IMR-90 (cell line): ENCODE measurements at regions not wholly inside any gene's neighbourhood (a gene's known extent, or its start where the extent isn't known, plus 50 kb on each side); places are given as distances from the start of the nearest gene placed in this dataset.

Experiments
- ATAC-seq: fragments of 200-7000 bp; cut with Tn5 transposase; 2 replicates; pipeline ENCODE4 v1.9.1; 2020; ENCODE audit warnings: low read depth, mild to moderate bottlenecking, moderate library complexity
- BruUV-seq: library from RNA; stranded (reverse); fragments of 400-500 nt; replicated peaks from 2 replicates; lab custom pipeline; 2021; lab: Mats Ljungman, UMichigan
- CTCF ChIA-PET: fragments of 300-600 bp; formaldehyde crosslinking; extraction: SDS; loops from one replicate; lab custom pipeline; 2021; ENCODE audit warnings: antibody characterized with exemption; lab: Yijun Ruan, JAX
- POLR2A ChIA-PET: fragments of 300-600 bp; sonication (Branson Sonifier 250); formaldehyde crosslinking; loops from one replicate; lab custom pipeline; 2022; ENCODE audit warnings: antibody characterized with exemption; ENCODE audit not compliant: unreplicated experiment; lab: Charles Lee
- DNase-seq: peaks from one replicate; pipeline ENCODE4 v3.0.0; 2013
- H2AFZ ChIP-seq: replicated peaks from 2 replicates; pipeline ENCODE3; 2013; ENCODE audit warnings: low read length, mild to moderate bottlenecking; ENCODE audit not compliant: poor library complexity
- H2AK5ac ChIP-seq: 2 replicates; pipeline ENCODE4 v1.6.1; 2013; ENCODE audit warnings: low read depth, low read length, inconsistent platforms
- H2AK9ac ChIP-seq: replicated peaks from 2 replicates; pipeline ENCODE3; 2013; ENCODE audit warnings: mild to moderate bottlenecking, low read depth, low read length, moderate library complexity; ENCODE audit not compliant: poor library complexity
- H2BK120ac ChIP-seq: 2 replicates; pipeline ENCODE4 v1.6.1; 2013; ENCODE audit warnings: low read depth, low read length, inconsistent platforms
- H2BK15ac ChIP-seq: 3 replicates; pipeline ENCODE4 v1.6.1; 2013; ENCODE audit warnings: low read depth, low read length, inconsistent platforms
- H2BK20ac ChIP-seq: 2 replicates; pipeline ENCODE4 v1.6.1; 2013; ENCODE audit warnings: low read depth, mild to moderate bottlenecking, inconsistent platforms, low read length, moderate library complexity
- H2BK5ac ChIP-seq: 2 replicates; pipeline ENCODE4 v1.6.1; 2013; ENCODE audit warnings: mild to moderate bottlenecking, low read depth, low read length, inconsistent platforms; ENCODE audit not compliant: poor library complexity, severe bottlenecking
- H3K14ac ChIP-seq: replicated peaks from 2 replicates; pipeline ENCODE4 v1.6.1; 2013; ENCODE audit warnings: low read depth, low read length, inconsistent platforms
- H3K18ac ChIP-seq: 2 replicates; pipeline ENCODE4 v1.6.1; 2013; ENCODE audit warnings: low read depth, low read length, control low read depth
- H3K23ac ChIP-seq: 2 replicates; pipeline ENCODE4 v1.6.1; 2013; ENCODE audit warnings: low read depth, low read length, inconsistent platforms
- H3K27ac ChIP-seq: 2 replicates; pipeline ENCODE4 v1.5.1; 2013; ENCODE audit warnings: mild to moderate bottlenecking, control low read depth, low read length; ENCODE audit not compliant: insufficient read depth
- H3K27me3 ChIP-seq: 2 replicates; pipeline ENCODE4 v1.6.1; 2013; ENCODE audit warnings: low read length; ENCODE audit not compliant: control insufficient read depth, insufficient read depth
- H3K36me3 ChIP-seq: 2 replicates; pipeline ENCODE4 v1.6.1; 2013; ENCODE audit warnings: low read length, mixed read lengths; ENCODE audit not compliant: control insufficient read depth, insufficient read depth
- H3K4ac ChIP-seq: 2 replicates; pipeline ENCODE4 v1.6.1; 2013; ENCODE audit warnings: low read depth, low read length, inconsistent platforms
- H3K4me1 ChIP-seq: 2 replicates; pipeline ENCODE4 v1.6.1; 2013; ENCODE audit warnings: low read length, mixed read lengths; ENCODE audit not compliant: control insufficient read depth, insufficient read depth
- H3K4me2 ChIP-seq: 2 replicates; pipeline ENCODE4 v1.6.1; 2013; ENCODE audit warnings: low read depth, mild to moderate bottlenecking, control low read depth, low read length, moderate library complexity
- H3K4me3 ChIP-seq: 2 replicates; pipeline ENCODE4 v1.5.1; 2013; ENCODE audit warnings: low read depth, mild to moderate bottlenecking, control low read depth, low read length, moderate library complexity; ENCODE audit not compliant: insufficient read depth
- H3K56ac ChIP-seq: 2 replicates; pipeline ENCODE4 v1.6.1; 2013; ENCODE audit warnings: low read length, inconsistent platforms; ENCODE audit not compliant: insufficient read depth; ENCODE audit errors: extremely low read depth
- H3K79me1 ChIP-seq, 2 experiments: 2 replicates each; pipeline ENCODE4 v1.6.1; 2013; ENCODE audit warnings: low read length in 2 of 2, inconsistent platforms in 1 of 2, low read depth in 1 of 2
- H3K9ac ChIP-seq: 2 replicates; pipeline ENCODE4 v1.6.1; 2013; ENCODE audit warnings: low read depth, low read length, control low read depth
- H3K9me1 ChIP-seq: 2 replicates; pipeline ENCODE4 v1.6.1; 2013; ENCODE audit warnings: low read length, inconsistent platforms; ENCODE audit not compliant: insufficient read depth
- H3K9me3 ChIP-seq: 2 replicates; pipeline ENCODE4 v1.6.1; 2013; ENCODE audit warnings: low read length; ENCODE audit not compliant: control insufficient read depth, insufficient read depth
- H4K20me1 ChIP-seq: 2 replicates; pipeline ENCODE4 v1.6.1; 2013; ENCODE audit warnings: low read length, inconsistent platforms; ENCODE audit not compliant: insufficient read depth
- H4K5ac ChIP-seq: 2 replicates; pipeline ENCODE4 v1.6.1; 2013; ENCODE audit warnings: mild to moderate bottlenecking, low read depth, low read length, control low read depth
- H4K8ac ChIP-seq, 2 experiments: 2 replicates each; pipeline ENCODE4 v1.6.1; 2013; ENCODE audit warnings: low read depth in 2 of 2, low read length in 2 of 2, control low read depth in 1 of 2, inconsistent platforms in 1 of 2
- H4K91ac ChIP-seq: 2 replicates; pipeline ENCODE4 v1.6.1; 2013; ENCODE audit warnings: low read depth, low read length, inconsistent platforms; ENCODE audit not compliant: insufficient read depth
- BHLHE40 ChIP-seq: fragments of 150-350 bp; IDR thresholded peaks from 2 replicates; pipeline ENCODE4 v1.6.1; 2016; ENCODE audit warnings: mild to moderate bottlenecking, low read depth, low read length
- CEBPB ChIP-seq: IDR thresholded peaks from 2 replicates; pipeline ENCODE4 v1.6.1; 2012; ENCODE audit warnings: low read depth, low read length, improper control_type of control experiment
- CHD1 ChIP-seq: IDR thresholded peaks from 2 replicates; pipeline ENCODE4 v1.6.1; 2012; ENCODE audit warnings: low read depth, low read length, improper control_type of control experiment
- FOS ChIP-seq: fragments of 150-350 bp; IDR thresholded peaks from 2 replicates; pipeline ENCODE4 v1.6.1; 2016; ENCODE audit warnings: low read depth, low read length
- MAFK ChIP-seq: IDR thresholded peaks from 2 replicates; pipeline ENCODE4 v1.6.1; 2012; ENCODE audit warnings: low read depth, low read length, improper control_type of control experiment
- MAZ ChIP-seq: IDR thresholded peaks from 2 replicates; pipeline ENCODE4 v1.6.1; 2012; ENCODE audit warnings: low read depth, mild to moderate bottlenecking, low read length, improper control_type of control experiment, moderate library complexity, borderline replicate concordance
- MXI1 ChIP-seq: IDR thresholded peaks from 2 replicates; pipeline ENCODE4 v1.6.1; 2012; ENCODE audit warnings: low read depth, mild to moderate bottlenecking, low read length, moderate library complexity, borderline replicate concordance
- NFE2L2 ChIP-seq: fragments of 150-350 bp; IDR thresholded peaks from 2 replicates; pipeline ENCODE4 v1.6.1; 2016; ENCODE audit warnings: low read depth, mild to moderate bottlenecking, low read length
- POLR2A ChIP-seq: IDR thresholded peaks from 2 replicates; pipeline ENCODE4 v1.6.1; 2012; ENCODE audit warnings: mild to moderate bottlenecking, low read depth, low read length
- RAD21 ChIP-seq: IDR thresholded peaks from 2 replicates; pipeline ENCODE4 v1.6.1; 2012; ENCODE audit warnings: low read length, improper control_type of control experiment
- RCOR1 ChIP-seq: IDR thresholded peaks from 2 replicates; pipeline ENCODE4 v1.6.1; 2012; ENCODE audit warnings: mild to moderate bottlenecking, low read length, improper control_type of control experiment; ENCODE audit not compliant: insufficient replicate concordance
- RFX5 ChIP-seq: IDR thresholded peaks from 2 replicates; pipeline ENCODE4 v1.8.0; 2012; ENCODE audit warnings: low read depth, mild to moderate bottlenecking, low read length, moderate library complexity
- SMC3 ChIP-seq: fragments of 150-350 bp; IDR thresholded peaks from 2 replicates; pipeline ENCODE4 v1.6.1; 2016; ENCODE audit warnings: low read depth, mild to moderate bottlenecking, antibody characterized with exemption, low read length, moderate library complexity
- WGBS, 2 experiments: methylation state at CpG; one replicate each; pipeline versions ENCODE4 v1.1.5 to v1.1.7; 2013; ENCODE audit warnings: missing lambda C conversion rate in 2 of 2; ENCODE audit not compliant: insufficient read length in 1 of 2; ENCODE audit errors: extremely low coverage in 2 of 2; 5-methylcytosine and 5-hydroxymethylcytosine counted together
- dilution Hi-C: fragments of 300-500 bp; cut with HindIII; formaldehyde crosslinking; loops from one replicate; pipeline ENCODE4 v1.14.3; 2018; ENCODE audit warnings: low sequenced_read_pairs; ENCODE audit not compliant: unreplicated experiment
- in situ Hi-C: fragments of 300-500 bp; cut with MboI; formaldehyde crosslinking; loops from 3 replicates; pipeline ENCODE4 v1.14.3; 2019; ENCODE audit warnings: low sequenced_read_pairs, inconsistent platforms, mixed read lengths
- intact Hi-C: fragments of 100-400 bp; cut with micrococcal nuclease; formaldehyde crosslinking; loops from 2 replicates; pipeline ENCODE4 v1.10.0; 2022
- TF ChIP-seq, protein P1 (sequence below): fragments of 150-350 bp; IDR thresholded peaks from 2 replicates; pipeline ENCODE4 v1.6.1; 2017; ENCODE audit warnings: mild to moderate bottlenecking, antibody characterized with exemption, low read length, low read depth
- TF ChIP-seq, protein P2 (sequence below): fragments of 150-350 bp; IDR thresholded peaks from 2 replicates; pipeline ENCODE4 v1.6.1; 2016; ENCODE audit warnings: low read depth, mild to moderate bottlenecking, low read length, moderate library complexity, borderline replicate concordance
- TF ChIP-seq, protein P3 (sequence below): conservative IDR thresholded peaks from 2 replicates; pipeline ENCODE4 v1.5.1; 2012; ENCODE audit warnings: mild to moderate bottlenecking, low read depth, low read length, improper control_type of control experiment

DNA sequence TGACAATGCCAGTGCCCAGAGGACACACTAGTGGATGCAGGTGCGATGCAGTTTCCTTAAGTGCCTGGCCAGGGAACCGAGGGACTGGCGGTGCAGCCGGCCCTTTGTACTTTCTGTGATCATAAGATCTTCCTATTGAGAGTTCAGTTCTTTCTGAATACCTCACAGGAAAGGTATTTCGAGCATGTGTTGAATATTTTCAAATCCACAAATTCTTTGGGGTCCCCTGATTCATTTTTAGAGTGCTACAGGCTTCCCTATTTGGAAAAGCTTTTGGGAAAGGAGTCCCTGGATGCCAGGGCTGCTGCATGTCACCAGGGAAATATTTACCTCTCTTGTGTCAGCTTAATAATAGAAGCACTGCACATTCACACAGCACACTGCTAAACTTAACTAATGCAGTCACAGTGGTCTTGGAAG, 281.5 kb downstream of the GADD45G start:
- no peak overlapping the region for H2AK5ac ChIP-seq
- H2AK9ac ChIP-seq, result no peak overlapping the region
- no peak overlapping the region for H4K5ac ChIP-seq
- intact Hi-C loops, result no loop called here
- no TSS peak for BruUV-seq
- no peak overlapping the region for H4K91ac ChIP-seq
- no peaks in the 10 kb centered on the region for H3K79me1 ChIP-seq
- ATAC-seq (no peak), DNase-seq (no peak)
- no peak overlapping the region for H4K8ac ChIP-seq
- in situ Hi-C loops, result no loop called here
- no CpG with 5 or more reads among the region's 5 CpGs for WGBS, 2 experiments
- no peak overlapping the region for H3K18ac ChIP-seq
- H3K23ac ChIP-seq, result no peak overlapping the region
- H3K4me3 ChIP-seq, result no peak overlapping the region
- H2AFZ ChIP-seq, result no peak overlapping the region
- H4K20me1 ChIP-seq, result no peaks in the 10 kb centered on the region
- 0 out of 2 replicates have a peak, but pooled peaks cover 10% of the 10 kb centered on the region for H3K9me1 ChIP-seq
- H3K9ac ChIP-seq, result no peak overlapping the region
- H3K36me3 ChIP-seq, result no peaks in the 10 kb centered on the region
- H2BK120ac ChIP-seq, result no peak overlapping the region
- H3K4me1 ChIP-seq, result no peaks in the 10 kb centered on the region
- H3K9me3 ChIP-seq, result no peaks in the 10 kb centered on the region
- H2BK5ac ChIP-seq, result no peak overlapping the region
- dilution Hi-C loops, result no loop called here
- H3K4ac ChIP-seq, result no peak overlapping the region
- H3K27ac ChIP-seq, result no peak overlapping the region
- no peak overlapping the region for H3K4me2 ChIP-seq
- H3K14ac ChIP-seq, result no peak overlapping the region
- no peaks in the 10 kb centered on the region; the same call in 1 of the 2 replicates for H3K27me3 ChIP-seq
- no peak overlapping the region for H3K56ac ChIP-seq
- CTCF ChIA-PET, result no interaction called here
- no peak overlapping the region for H2BK20ac ChIP-seq
- no peak for TF ChIP-seq RFX5
- no peak for TF ChIP-seq BHLHE40
- TF ChIP-seq SMC3, result no peak
- no peak for TF ChIP-seq CHD1
- TF ChIP-seq, protein P1, sequence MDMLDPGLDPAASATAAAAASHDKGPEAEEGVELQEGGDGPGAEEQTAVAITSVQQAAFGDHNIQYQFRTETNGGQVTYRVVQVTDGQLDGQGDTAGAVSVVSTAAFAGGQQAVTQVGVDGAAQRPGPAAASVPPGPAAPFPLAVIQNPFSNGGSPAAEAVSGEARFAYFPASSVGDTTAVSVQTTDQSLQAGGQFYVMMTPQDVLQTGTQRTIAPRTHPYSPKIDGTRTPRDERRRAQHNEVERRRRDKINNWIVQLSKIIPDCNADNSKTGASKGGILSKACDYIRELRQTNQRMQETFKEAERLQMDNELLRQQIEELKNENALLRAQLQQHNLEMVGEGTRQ, result no peak
- TF ChIP-seq MXI1, result no peak
- no peak for TF ChIP-seq RCOR1
- no peak for TF ChIP-seq NFE2L2
- TF ChIP-seq MAZ, result no peak
- TF ChIP-seq RAD21, result no peak
- no peak for TF ChIP-seq MAFK
- TF ChIP-seq, protein P2, sequence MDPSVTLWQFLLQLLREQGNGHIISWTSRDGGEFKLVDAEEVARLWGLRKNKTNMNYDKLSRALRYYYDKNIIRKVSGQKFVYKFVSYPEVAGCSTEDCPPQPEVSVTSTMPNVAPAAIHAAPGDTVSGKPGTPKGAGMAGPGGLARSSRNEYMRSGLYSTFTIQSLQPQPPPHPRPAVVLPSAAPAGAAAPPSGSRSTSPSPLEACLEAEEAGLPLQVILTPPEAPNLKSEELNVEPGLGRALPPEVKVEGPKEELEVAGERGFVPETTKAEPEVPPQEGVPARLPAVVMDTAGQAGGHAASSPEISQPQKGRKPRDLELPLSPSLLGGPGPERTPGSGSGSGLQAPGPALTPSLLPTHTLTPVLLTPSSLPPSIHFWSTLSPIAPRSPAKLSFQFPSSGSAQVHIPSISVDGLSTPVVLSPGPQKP, result no peak
- no peak for TF ChIP-seq POLR2A
- no peak for TF ChIP-seq CEBPB
- TF ChIP-seq, protein P3, sequence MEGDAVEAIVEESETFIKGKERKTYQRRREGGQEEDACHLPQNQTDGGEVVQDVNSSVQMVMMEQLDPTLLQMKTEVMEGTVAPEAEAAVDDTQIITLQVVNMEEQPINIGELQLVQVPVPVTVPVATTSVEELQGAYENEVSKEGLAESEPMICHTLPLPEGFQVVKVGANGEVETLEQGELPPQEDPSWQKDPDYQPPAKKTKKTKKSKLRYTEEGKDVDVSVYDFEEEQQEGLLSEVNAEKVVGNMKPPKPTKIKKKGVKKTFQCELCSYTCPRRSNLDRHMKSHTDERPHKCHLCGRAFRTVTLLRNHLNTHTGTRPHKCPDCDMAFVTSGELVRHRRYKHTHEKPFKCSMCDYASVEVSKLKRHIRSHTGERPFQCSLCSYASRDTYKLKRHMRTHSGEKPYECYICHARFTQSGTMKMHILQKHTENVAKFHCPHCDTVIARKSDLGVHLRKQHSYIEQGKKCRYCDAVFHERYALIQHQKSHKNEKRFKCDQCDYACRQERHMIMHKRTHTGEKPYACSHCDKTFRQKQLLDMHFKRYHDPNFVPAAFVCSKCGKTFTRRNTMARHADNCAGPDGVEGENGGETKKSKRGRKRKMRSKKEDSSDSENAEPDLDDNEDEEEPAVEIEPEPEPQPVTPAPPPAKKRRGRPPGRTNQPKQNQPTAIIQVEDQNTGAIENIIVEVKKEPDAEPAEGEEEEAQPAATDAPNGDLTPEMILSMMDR, result no peak
- no peak for TF ChIP-seq FOS
- no peak overlapping the region for H2BK15ac ChIP-seq
- POLR2A ChIA-PET, result no interaction called here
